HPDE6-E6E7 (cell line): ENCODE measurements at regions not wholly inside any gene's neighbourhood (a gene's known extent, or its start where the extent isn't known, plus 50 kb on each side); places are given as distances from the start of the nearest gene placed in this dataset.

ENCODE experiments used
- DNase-seq: peaks from one replicate; pipeline ENCODE4 v3.0.0; 2011; ENCODE audit warnings: missing footprints; ENCODE audit errors: extremely low spot score

GRCh38 chr7:41910940-41911600 lies 208.2 kb upstream of the INHBA start:
- DNase-seq = no peak

- DNase-seq = no peak
Observed at GRCh38 chr7:41907444-41907843, 204.6 kb upstream of the INHBA start.

- DNase-seq = no peak
Observed at GRCh38 chr7:41900532-41900931, 197.6 kb upstream of the INHBA start.

- no peak for DNase-seq
Observed at GRCh38 chr7:41899823-41900433, 197.0 kb upstream of the INHBA start.

- no peak for DNase-seq
Observed at GRCh38 chr7:41893656-41894055, 190.8 kb upstream of the INHBA start.

- no peak for DNase-seq
Observed at GRCh38 chr7:41892356-41893100, 189.6 kb upstream of the INHBA start.

GRCh38 chr7:41891950-41892349 lies 189.1 kb upstream of the INHBA start:
- DNase-seq = no peak

GRCh38 chr7:41890631-41891274 lies 187.9 kb upstream of the INHBA start:
- no peak for DNase-seq

GRCh38 chr7:41889472-41889871 lies 186.6 kb upstream of the INHBA start:
- DNase-seq = no peak

GRCh38 chr7:41889040-41889439 lies 186.2 kb upstream of the INHBA start:
- no peak for DNase-seq

- no peak for DNase-seq
Observed at GRCh38 chr7:41887416-41887815, 184.5 kb upstream of the INHBA start.

- no peak for DNase-seq
Observed at GRCh38 chr7:41886901-41887311, 184.0 kb upstream of the INHBA start.

GRCh38 chr7:41886262-41886900 lies 183.5 kb upstream of the INHBA start:
- no peak for DNase-seq

GRCh38 chr7:41885748-41886147 lies 182.9 kb upstream of the INHBA start:
- DNase-seq = no peak

GRCh38 chr7:41885078-41885477 lies 182.2 kb upstream of the INHBA start:
- no peak for DNase-seq

- no peak for DNase-seq
Observed at GRCh38 chr7:41882745-41883420, 180.0 kb upstream of the INHBA start.

GRCh38 chr7:41882256-41882655 lies 179.4 kb upstream of the INHBA start:
- DNase-seq = no peak

GRCh38 chr7:41881331-41882130 lies 178.6 kb upstream of the INHBA start:
- no peak for DNase-seq

GRCh38 chr7:41880107-41880506 lies 177.2 kb upstream of the INHBA start:
- no peak for DNase-seq

GRCh38 chr7:41879403-41879802 lies 176.5 kb upstream of the INHBA start:
- no peak for DNase-seq
